ENCODE measurements at regions not wholly inside any gene's neighbourhood (a gene's known extent, or its start where the extent isn't known, plus 50 kb on each side); places are given as distances from the start of the nearest gene placed in this dataset.

DNA sequence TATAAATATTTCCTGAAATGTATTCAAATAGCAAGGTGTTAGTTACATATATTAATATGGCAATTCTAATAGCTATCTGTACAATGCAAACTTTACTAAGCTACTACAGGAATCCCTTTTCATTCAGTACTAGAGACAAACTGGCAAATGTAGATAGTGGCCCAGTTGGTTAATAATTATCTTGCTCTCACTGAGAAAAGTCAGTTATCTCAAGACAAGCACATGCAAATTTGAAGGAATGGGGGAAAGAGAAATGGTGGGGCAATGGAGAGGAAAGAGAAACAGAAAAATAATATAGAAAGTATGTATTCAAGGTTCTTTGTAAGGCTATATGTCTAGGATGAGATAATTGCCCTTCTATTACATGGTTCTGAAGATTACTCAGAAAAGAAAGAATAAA is 280.0 kb downstream of the FIGN start:
- in situ Hi-C loops (cut with MboI): no loop called here
- Histone ChIP-seq H4K20me1 (replicated peaks; ENCODE audit: control insufficient read depth, insufficient read depth, low read length) (no peaks in the 10 kb centered on the region), H3K4me2 (ENCODE audit: insufficient read depth, low read length) (no peak overlapping the region), H3K9me3 (replicated peaks; ENCODE audit: control insufficient read depth, insufficient read depth, low read depth, low read length) (no peaks in the 10 kb centered on the region; the same call in 1 of the 2 replicates), H3K36me3 (ENCODE audit: control insufficient read depth, insufficient read depth, low read length) (no peaks in the 10 kb centered on the region), H3K9ac (ENCODE audit: insufficient read depth in 1 of 2, low read depth in 2 of 2, low read length in 2 of 2) (no peak overlapping the region), H3K9me1 (ENCODE audit: control insufficient read depth, insufficient read depth, low read length) (no peaks in the 10 kb centered on the region), H3K27me3 (ENCODE audit: control insufficient read depth in 2 of 2, insufficient read depth in 2 of 2, low read length in 2 of 2) (no peaks in the 10 kb centered on the region), H3K27ac (ENCODE audit: extremely low read depth, low read depth, low read length) (no peak overlapping the region), H3K4me3 (no peak overlapping the region), H3K79me2 (ENCODE audit: control insufficient read depth, insufficient read depth, low read length) (no peaks in the 10 kb centered on the region), H2AFZ (ENCODE audit: low read depth, low read length) (no peak overlapping the region), H3K4me1 (replicated peaks in 1 of 2; ENCODE audit: control insufficient read depth in 2 of 2, insufficient read depth in 2 of 2, low read length in 2 of 2) (no peaks in the 10 kb centered on the region)
- ChIA-PET CTCF (ENCODE audit: low intra/inter-chr PET ratio) (no interaction called here), POLR2A (no interaction called here)
- ATAC-seq (no peak), DNase-seq (ENCODE audit: extremely low read depth in 1 of 4, low spot score in 3 of 4) (no peak), FAIRE-seq (no peak)
- no TSS peak for BruUV-seq (replicated peaks)
- intact Hi-C loops (cut with micrococcal nuclease): no loop called here
- TF ChIP-seq ZNF696 (CRISPR knock-in tag; conservative IDR thresholded peaks at IDR 0.05) (no peak), ZNF407 (IDR thresholded peaks at IDR 0.05; ENCODE audit: low read depth) (no peak), SRSF1 (IDR thresholded peaks at IDR 0.05; ENCODE audit: low read depth, low read length) (no peak), ASH1L (IDR thresholded peaks at IDR 0.05; ENCODE audit: borderline replicate concordance, low read depth, partially characterized antibody) (no peak), JUNB (CRISPR knock-in tag; conservative IDR thresholded peaks at IDR 0.05) (no peak), ZNF583 (CRISPR knock-in tag; IDR thresholded peaks at IDR 0.05) (no peak), E2F3 (CRISPR knock-in tag; IDR thresholded peaks at IDR 0.05) (no peak), ZNF134 (CRISPR knock-in tag; conservative IDR thresholded peaks at IDR 0.05) (no peak), NFE2 (IDR thresholded peaks at IDR 0.05; ENCODE audit: low read depth) (no peak), MTF1 (CRISPR knock-in tag; IDR thresholded peaks at IDR 0.05; ENCODE audit: borderline replicate concordance) (no peak), NR1H2 (CRISPR knock-in tag; IDR thresholded peaks at IDR 0.05) (no peak), MCM5 (IDR thresholded peaks at IDR 0.05; ENCODE audit: low read depth) (no peak), HOXB6 (CRISPR knock-in tag; IDR thresholded peaks at IDR 0.05; ENCODE audit: borderline replicate concordance) (no peak), ZNF75A (CRISPR knock-in tag; IDR thresholded peaks at IDR 0.05) (no peak), ZBTB7A (IDR thresholded peaks at IDR 0.05; ENCODE audit: borderline replicate concordance, control insufficient read depth, low read depth, low read length) (no peak), ELF1 (tag; IDR thresholded peaks at IDR 0.05) (no peak)
